Hippocampal formation (tissue), 2 donors: ENCODE measurements at regions not wholly inside any gene's neighbourhood (a gene's known extent, or its start where the extent isn't known, plus 50 kb on each side); places are given as distances from the start of the nearest gene placed in this dataset.
A peak's percentile ranks its signal among the peaks of the same experiment; 100 is the strongest.
"Not testable (repeated sequence)": the region's sequence is repeated elsewhere in the genome, so short reads cannot be mapped to it uniquely, and the experiment has no call there.

ENCODE experiments used
- DNase-seq, 2 donors: peaks; one replicate each; lab custom pipeline; 2025; lab: John Stamatoyannopoulos, UW

- no peak for DNase-seq
Observed at GRCh38 chr3:176870451-176870850, 326.8 kb downstream of the TBL1XR1 start.

- no peak for DNase-seq
Observed at GRCh38 chr3:176867681-176868663, 329.3 kb downstream of the TBL1XR1 start.

DNA sequence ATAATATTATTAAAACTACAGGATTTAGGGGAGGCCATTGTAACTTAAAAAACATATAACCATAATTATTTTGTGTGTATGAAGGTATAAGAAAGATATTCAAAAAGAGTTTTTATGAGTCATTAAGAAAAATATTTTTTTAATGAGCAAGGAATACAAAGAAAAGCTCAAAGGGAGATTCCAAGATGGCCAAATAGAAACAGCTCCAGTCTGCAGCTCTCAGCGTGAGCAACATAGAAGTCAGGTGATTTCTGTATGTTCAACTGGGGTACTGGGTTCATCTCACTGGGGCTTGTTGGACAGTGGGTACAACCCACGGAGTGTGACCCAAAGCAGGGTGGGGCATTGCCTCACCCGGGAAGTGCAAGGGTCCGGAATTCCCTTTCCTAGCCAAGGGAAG is 336.1 kb downstream of the TBL1XR1 start:
- DNase-seq: no peak

DNA sequence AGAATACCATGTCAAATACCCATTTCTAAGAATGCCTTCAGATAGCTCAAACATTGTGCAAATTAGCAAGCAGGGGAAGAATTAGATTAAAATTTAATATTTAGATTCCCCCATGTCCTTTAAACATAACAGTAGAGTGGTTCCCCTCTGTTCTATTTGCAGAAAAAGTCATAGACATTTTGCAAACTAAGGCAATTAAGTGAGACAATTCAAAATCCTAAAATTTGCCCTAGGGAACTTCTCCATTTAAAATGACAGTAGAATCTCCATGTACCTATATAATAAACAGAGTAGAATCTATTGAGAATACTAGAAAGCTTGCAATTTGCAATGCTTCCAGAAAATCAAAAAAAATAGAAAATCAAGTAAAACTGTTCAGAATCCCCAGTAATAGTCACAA is 340.6 kb downstream of the TBL1XR1 start:
- no peak for DNase-seq

GRCh38 chr3:176855901-176856486 is 341.3 kb downstream of the TBL1XR1 start:
- no peak for DNase-seq

- no peak for DNase-seq
Observed at GRCh38 chr3:176855213-176855612, 342.1 kb downstream of the TBL1XR1 start.

GRCh38 chr3:176850498-176850897 is 346.8 kb downstream of the TBL1XR1 start:
- DNase-seq: no peak

GRCh38 chr3:176848431-176849214 is 348.7 kb downstream of the TBL1XR1 start:
- DNase-seq: peak in 1 of 2 donors; percentile 3

- DNase-seq: no peak
Observed at GRCh38 chr3:176842914-176843313, 354.4 kb downstream of the TBL1XR1 start.

DNA sequence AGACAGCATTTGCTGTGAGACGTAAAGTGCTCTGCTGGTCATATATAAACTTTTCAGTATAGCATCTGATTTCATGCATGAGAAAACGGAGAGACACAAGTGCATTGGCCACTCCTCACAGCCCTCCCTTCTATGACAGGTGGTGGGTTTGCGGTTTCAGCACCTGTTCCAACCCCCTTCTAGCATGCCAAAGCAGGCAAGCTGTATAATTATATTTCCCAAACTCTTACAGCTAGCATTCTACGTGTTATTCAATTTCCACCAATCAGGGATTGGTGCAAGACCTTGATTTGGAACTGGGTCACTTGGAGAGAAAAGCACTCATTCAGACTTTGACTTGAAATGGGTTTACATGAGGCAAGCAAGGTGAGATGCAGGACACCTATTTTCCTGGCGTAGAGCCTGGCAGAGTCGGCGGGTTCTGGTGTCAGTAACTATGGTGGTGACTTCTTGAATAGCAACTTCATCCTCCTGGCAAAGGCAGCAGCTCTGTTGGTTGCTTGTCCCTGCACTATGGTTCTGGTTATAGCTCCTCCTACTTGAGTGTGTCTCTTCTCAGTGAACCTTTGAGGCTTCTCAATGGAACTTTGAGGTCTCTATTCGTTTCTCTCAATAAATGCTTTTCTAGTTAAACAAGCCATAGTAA is 356.5 kb downstream of the TBL1XR1 start:
- DNase-seq: no peak

- no peak for DNase-seq
Observed at GRCh38 chr3:176839901-176840300, 357.4 kb downstream of the TBL1XR1 start.

GRCh38 chr3:176839466-176839865 is 357.8 kb downstream of the TBL1XR1 start:
- DNase-seq: no peak

- DNase-seq: not testable (repeated sequence)
Observed at GRCh38 chr3:176827244-176827643, 370.0 kb downstream of the TBL1XR1 start.

DNA sequence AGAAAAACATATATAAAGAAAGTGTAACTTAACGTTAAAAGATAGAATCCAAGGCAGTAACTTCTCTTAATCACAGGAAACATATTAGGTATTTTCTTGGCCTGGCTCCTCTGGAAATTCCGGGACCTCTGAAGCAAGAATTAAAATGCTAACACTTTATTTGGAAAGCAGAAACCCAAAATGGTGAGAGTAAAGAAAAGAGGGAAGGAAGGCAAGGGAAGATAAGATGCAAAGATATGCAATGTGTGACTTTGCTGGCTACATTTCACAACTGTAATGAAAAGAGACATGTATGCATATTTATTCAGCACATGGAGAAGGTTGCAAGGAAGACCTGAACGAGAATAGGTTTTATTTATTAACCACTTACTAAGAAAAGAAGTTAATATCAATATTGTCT is 372.5 kb downstream of the TBL1XR1 start:
- DNase-seq: no peak

DNA sequence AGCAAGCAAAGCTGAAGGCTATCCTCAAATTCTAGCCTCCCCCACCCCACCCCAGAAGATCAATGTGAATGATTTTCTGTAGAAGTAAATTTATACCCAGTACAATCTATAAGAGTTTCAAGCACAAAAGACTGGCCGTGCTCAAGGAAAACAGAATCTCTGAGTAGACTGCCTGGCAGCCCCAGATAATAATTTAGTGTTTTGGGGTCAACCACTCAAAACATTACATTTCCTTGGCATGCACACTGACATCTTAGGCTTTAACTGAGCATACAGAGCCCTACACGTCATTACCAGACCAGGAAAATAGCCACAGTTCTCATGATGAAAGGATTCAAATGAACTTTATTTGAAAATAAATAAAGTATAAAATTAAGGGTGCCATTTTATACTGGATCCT is 376.5 kb downstream of the TBL1XR1 start:
- no peak for DNase-seq

DNA sequence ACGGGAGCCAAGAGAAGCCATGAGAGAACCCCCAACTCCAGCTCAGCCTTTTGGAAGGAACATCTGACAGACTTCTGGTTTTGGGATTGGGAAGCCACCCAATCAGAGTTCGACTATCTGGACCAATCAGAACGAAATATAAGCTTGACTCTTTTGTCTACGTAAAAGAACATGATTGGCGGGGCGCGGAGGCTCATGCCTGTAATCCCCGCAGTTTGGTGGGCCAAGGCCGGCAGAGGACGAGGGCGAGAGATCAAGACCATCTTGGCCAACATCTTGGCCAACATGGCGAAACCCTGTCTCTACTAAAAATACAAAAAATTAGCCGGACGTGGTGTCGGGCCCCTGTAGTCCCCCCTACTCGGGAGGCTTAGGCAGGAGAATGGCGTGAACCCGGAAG is 380.3 kb downstream of the TBL1XR1 start:
- no peak for DNase-seq

DNA sequence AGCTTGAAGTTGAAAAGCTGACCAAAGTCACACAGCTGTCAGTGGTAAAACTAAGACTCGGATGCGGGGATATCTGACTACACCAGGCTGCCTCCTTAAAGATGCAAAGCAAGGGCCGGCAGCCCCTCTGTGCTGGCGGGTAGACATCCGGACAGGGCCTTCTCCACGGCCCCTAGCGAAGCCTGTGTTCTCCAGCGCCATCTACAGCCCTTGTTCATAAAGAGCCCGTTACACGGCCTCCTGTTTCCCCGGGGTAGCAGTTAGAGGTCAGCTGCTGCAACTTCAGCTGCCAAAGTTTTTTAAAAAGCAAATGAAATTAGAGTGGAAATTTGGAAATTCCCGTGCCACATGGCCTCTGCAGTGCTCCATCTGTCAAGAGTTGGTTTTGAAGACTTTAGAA is 383.0 kb downstream of the TBL1XR1 start:
- peak; percentile 1 to 15 for DNase-seq

DNA sequence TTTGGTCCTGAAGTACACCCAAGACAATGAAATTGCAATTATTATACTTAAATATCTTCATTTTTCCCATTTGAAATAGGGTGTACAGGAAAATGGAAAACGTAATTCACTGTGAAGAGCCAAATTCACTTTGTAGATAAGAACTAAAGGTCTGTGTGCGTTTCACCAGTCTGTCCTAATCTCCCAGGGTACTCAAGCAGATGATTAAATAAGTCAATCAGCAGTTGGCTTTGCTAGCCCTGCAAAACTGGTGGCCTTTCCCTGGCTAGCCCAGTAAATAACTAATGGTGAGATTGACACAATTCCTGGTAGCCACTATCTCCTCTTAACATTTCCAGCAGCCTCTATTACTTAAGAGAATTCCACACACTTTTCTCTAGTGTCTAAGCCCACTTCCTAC is 389.3 kb downstream of the TBL1XR1 start:
- no peak for DNase-seq

- DNase-seq: no peak
Observed at GRCh38 chr3:176799675-176800074, 397.6 kb downstream of the TBL1XR1 start.

DNA sequence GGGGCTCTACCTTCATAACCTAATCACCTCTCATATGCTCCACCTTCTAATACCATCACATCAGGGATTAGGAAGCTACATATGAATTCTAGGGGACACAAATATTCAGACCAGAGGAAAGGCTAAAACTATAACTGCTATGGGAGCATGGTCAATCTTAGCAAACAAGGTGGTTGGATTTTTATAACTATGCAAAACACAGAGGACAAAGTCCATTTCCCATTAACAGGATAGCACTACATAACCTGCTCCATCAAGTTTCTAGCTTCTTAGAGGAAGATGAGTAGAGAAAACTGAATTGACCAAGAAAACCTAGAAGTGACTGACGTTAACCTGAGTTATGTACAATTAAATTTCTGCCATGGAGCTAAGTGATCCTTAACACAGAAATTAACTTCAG is 398.6 kb downstream of the TBL1XR1 start:
- DNase-seq: no peak

DNA sequence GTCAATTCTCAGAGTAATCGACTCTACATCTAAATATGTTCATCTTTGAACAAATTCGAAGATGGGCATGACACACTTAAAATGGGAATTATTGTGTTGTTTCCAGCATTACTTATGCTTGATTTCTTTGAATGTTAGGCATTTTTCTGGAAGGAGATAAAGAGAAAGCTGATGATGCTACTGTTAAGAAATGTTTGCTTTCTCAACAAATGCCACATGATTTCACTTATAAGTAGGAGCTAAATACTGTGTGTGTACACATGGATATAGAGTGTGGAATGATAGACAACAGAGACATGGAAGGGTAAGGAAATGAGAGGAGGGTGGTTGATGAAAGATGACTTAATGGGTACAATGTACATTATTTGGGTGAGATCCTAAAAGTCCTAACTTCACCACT is 400.9 kb downstream of the TBL1XR1 start:
- no peak for DNase-seq

GRCh38 chr3:176795891-176796290 is 401.4 kb downstream of the TBL1XR1 start:
- no peak for DNase-seq
